BE2C (cell line): ENCODE measurements at regions not wholly inside any gene's neighbourhood (a gene's known extent, or its start where the extent isn't known, plus 50 kb on each side); places are given as distances from the start of the nearest gene placed in this dataset.

Experiments used
- DNase-seq: peaks from one replicate; pipeline ENCODE4 v3.0.0-alpha.2; 2020
- H3K27me3 ChIP-seq: fragments of 250-450 bp; sonication (Bioruptor Pico); 2 replicates; pipeline ENCODE4 v1.5.1; 2020; ENCODE audit warnings: mild to moderate bottlenecking
- H3K36me3 ChIP-seq: fragments of 250-450 bp; sonication (Bioruptor Pico); 2 replicates; pipeline ENCODE4 v1.5.1; 2020; ENCODE audit warnings: mild to moderate bottlenecking
- H3K4me1 ChIP-seq: fragments of 250-450 bp; sonication (Bioruptor Pico); 2 replicates; pipeline ENCODE4 v1.5.1; 2020
- H3K4me3 ChIP-seq: 2 replicates; pipeline ENCODE4 v1.5.1; 2011; ENCODE audit warnings: low read depth, low read length
- H3K9me3 ChIP-seq: fragments of 250-450 bp; sonication (Bioruptor Pico); 2 replicates; pipeline ENCODE4 v1.5.1; 2020
- CTCF ChIP-seq: IDR thresholded peaks from 2 replicates; pipeline ENCODE4 v1.5.1; 2012; ENCODE audit warnings: mild to moderate bottlenecking, low read depth, low read length

GRCh38 chr18:67192535-67192934, 324.0 kb downstream of the DSEL start:
- Histone ChIP-seq H3K27me3 (no peaks in the 10 kb centered on the region), H3K9me3 (no peaks in the 10 kb centered on the region), H3K4me1 (no peaks in the 10 kb centered on the region), H3K36me3 (no peaks in the 10 kb centered on the region), H3K4me3 (no peak overlapping the region)
- no peak for TF ChIP-seq CTCF
- no peak for DNase-seq

- no peaks in the 10 kb centered on the region for H3K36me3 ChIP-seq
- no peaks in the 10 kb centered on the region for H3K4me1 ChIP-seq
- H3K9me3 ChIP-seq: no peaks in the 10 kb centered on the region
- no peak for DNase-seq
- no peak overlapping the region for H3K4me3 ChIP-seq
- no peaks in the 10 kb centered on the region for H3K27me3 ChIP-seq
- TF ChIP-seq CTCF: no peak
These were observed 333.1 kb downstream of the DSEL start for GRCh38 chr18:67183398-67183797.

- no peak for TF ChIP-seq CTCF
- no peaks in the 10 kb centered on the region for H3K4me1 ChIP-seq
- no peaks in the 10 kb centered on the region for H3K9me3 ChIP-seq
- H3K4me3 ChIP-seq: no peak overlapping the region
- no peaks in the 10 kb centered on the region for H3K27me3 ChIP-seq
- H3K36me3 ChIP-seq: no peaks in the 10 kb centered on the region
- no peak for DNase-seq
These were observed 336.8 kb downstream of the DSEL start for GRCh38 chr18:67179726-67180125.

GRCh38 chr18:67159662-67160061, 356.9 kb downstream of the DSEL start:
- no peak for TF ChIP-seq CTCF
- no peak for DNase-seq

GRCh38 chr18:67154979-67155378, 361.5 kb downstream of the DSEL start:
- no peaks in the 10 kb centered on the region for H3K4me1 ChIP-seq
- no peaks in the 10 kb centered on the region for H3K9me3 ChIP-seq
- H3K36me3 ChIP-seq: no peaks in the 10 kb centered on the region

More at GRCh38 chr18:67159662-67160061, 356.9 kb downstream of the DSEL start:
- no peaks in the 10 kb centered on the region for H3K9me3 ChIP-seq
- no peaks in the 10 kb centered on the region for H3K27me3 ChIP-seq
- H3K4me1 ChIP-seq: no peaks in the 10 kb centered on the region
- no peaks in the 10 kb centered on the region for H3K36me3 ChIP-seq
- H3K4me3 ChIP-seq: no peak overlapping the region

GRCh38 chr18:67151366-67151765, 365.2 kb downstream of the DSEL start:
- Histone ChIP-seq H3K9me3 (no peaks in the 10 kb centered on the region), H3K4me1 (no peaks in the 10 kb centered on the region), H3K36me3 (no peaks in the 10 kb centered on the region), H3K27me3 (no peaks in the 10 kb centered on the region), H3K4me3 (no peak overlapping the region)
- no peak for DNase-seq
- TF ChIP-seq CTCF: no peak

More at GRCh38 chr18:67154979-67155378, 361.5 kb downstream of the DSEL start:
- no peak for DNase-seq
- H3K4me3 ChIP-seq: no peak overlapping the region
- TF ChIP-seq CTCF: no peak
- H3K27me3 ChIP-seq: no peaks in the 10 kb centered on the region
